Hematopoietic multipotent progenitor cell treated with erythropoietin and hydrocortisone succinate and interleukin-3 and kit ligand, for 17 days (in vitro differentiated cells): ENCODE measurements at regions not wholly inside any gene's neighbourhood (a gene's known extent, or its start where the extent isn't known, plus 50 kb on each side); places are given as distances from the start of the nearest gene placed in this dataset.

Source experiments
- DNase-seq: peaks from one replicate; pipeline ENCODE4 v3.0.0-alpha.2; 2015; ENCODE audit warnings: low spot score

GRCh38 chr5:61828856-61829255 lies 477.1 kb upstream of the KIF2A start:
- DNase-seq: no peak

- no peak for DNase-seq
Measured at GRCh38 chr5:61831736-61832135, 474.3 kb upstream of the KIF2A start.

GRCh38 chr5:61837788-61838187 lies 468.2 kb upstream of the KIF2A start:
- DNase-seq: no peak

DNA sequence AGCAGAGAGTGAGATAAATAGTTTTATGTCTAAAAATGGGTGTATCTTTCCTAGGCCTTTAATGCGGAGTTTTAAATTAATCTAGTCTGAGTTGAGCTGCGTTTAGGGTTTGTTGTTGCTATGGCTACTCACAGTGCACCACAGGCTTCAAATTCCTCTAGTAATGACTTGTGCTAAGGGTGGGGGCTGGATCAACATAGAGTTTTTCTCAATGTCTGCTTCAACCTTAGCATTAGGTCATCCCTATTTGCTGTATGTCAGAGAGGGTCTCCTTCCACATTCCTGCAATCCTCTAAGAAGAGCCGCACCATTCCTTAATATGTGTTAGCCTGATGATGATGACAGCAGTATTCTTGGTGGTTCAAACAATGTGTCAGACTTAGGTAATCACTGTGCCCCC lies 465.6 kb upstream of the KIF2A start:
- DNase-seq: no peak

DNA sequence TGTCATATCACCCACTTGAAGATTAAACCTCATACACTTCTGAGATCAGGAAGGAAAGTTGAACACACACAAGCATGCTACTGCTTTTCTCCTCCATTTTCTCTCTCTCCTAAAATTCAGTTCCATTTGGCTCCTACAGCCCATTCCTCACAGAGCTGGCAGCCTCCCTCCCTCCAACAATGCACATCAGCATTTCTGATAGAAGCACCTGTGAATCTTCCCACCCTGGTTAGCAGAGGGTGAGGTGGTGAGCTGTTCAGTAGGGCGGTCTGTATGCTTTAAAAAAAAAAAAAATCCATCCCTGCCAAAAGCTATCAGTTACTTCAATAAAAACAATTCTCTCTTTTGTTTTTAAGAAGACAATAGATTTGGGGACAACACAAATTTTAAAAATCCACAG lies 463.2 kb upstream of the KIF2A start:
- DNase-seq: no peak

DNA sequence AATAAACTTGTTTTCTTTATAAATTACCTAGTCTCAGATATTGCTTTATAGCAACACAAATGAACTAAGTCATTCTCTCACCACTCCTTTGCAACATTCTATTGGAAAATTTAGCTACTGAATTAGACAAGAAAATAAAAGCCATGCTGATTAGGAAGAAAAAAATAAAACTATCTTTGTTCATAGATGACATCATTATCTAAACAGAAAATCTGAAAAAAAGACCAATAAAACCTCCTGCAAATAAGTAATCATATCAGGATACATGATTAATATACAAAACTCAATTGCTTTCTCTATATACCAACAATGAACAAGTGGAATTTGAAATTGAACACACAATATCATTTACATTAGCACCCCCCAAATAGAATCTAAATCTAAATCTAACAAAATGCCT lies 455.3 kb upstream of the KIF2A start:
- no peak for DNase-seq

DNA sequence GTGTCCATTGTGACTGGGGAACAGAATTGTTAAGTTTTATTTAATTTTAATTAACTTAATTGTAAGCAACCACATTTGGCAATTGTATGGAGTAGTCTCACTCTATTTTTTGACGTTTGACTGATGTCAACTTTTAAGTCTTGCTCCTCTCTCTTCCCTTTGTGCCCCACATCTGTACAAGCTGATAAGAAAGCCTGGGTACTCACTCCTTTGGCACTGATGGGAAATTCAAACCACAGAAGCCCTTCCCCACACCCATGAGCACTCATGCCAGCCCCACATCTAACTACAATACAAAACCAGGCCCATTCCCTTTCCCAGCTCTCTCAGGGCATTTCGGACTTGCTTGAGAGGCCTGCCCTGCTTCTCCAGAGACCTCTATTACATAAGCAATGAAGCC lies 451.5 kb upstream of the KIF2A start:
- DNase-seq: no peak

GRCh38 chr5:61860978-61861377 lies 445.0 kb upstream of the KIF2A start:
- no peak for DNase-seq

- peak; percentile 5 for DNase-seq
Measured at GRCh38 chr5:61866930-61867329, 439.1 kb upstream of the KIF2A start.

- DNase-seq: no peak
Measured at GRCh38 chr5:61869333-61869732, 436.7 kb upstream of the KIF2A start.

GRCh38 chr5:61878471-61878870 lies 427.5 kb upstream of the KIF2A start:
- DNase-seq: no peak

- no peak for DNase-seq
Measured at GRCh38 chr5:61881821-61882487, 424.1 kb upstream of the KIF2A start.

GRCh38 chr5:61882901-61883500 lies 423.0 kb upstream of the KIF2A start:
- no peak for DNase-seq

DNA sequence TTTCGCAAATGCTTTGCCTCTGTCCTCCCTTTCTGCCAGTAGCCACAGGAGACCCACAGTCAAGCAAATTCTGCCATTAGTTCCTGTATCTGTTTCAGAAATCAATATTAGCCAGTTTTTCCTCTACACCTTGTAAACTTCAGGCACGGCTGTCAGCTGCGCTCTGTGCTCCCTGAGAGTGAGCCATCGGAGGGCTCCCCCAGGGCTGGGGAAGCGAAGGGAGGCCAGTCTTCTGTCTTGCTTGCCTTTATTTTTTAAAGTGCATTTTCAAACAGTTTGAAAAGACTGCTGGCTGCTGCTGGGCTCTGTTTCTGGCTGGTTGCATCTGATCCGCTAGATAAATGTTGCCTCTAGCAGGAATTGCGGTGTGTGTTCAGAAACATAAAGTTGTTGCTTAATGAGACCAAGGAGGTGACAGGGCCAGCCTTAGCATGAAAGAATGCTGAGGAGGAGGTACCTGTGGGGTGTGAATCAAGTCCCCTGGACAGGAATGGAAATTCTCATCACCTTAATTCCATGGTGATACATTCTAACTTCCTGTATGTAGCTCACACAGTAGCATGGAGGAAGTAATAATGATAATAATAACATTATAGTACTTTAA lies 421.7 kb upstream of the KIF2A start:
- no peak for DNase-seq

GRCh38 chr5:61886214-61886613 lies 419.8 kb upstream of the KIF2A start:
- no peak for DNase-seq

- no peak for DNase-seq
Measured at GRCh38 chr5:61887271-61887670, 418.7 kb upstream of the KIF2A start.

DNA sequence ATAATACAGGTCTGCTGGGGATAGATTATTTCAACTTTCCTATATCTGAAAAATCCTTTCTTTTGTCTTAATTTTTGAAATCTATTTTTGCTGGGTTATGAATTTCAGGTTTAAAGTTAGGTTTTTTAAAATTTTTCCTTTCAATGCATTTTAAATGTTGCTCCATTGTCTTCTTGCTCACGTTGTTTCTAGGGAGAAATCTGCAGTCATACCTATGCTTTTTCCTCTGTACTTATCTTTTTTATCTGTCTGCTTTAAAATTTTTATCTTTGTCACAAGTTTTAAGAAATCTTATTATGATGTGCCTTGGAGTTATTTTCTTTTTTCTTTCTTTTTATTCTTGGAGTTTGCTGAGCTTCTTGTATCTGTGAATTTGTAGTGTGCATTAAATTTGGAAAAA lies 412.0 kb upstream of the KIF2A start:
- no peak for DNase-seq

DNA sequence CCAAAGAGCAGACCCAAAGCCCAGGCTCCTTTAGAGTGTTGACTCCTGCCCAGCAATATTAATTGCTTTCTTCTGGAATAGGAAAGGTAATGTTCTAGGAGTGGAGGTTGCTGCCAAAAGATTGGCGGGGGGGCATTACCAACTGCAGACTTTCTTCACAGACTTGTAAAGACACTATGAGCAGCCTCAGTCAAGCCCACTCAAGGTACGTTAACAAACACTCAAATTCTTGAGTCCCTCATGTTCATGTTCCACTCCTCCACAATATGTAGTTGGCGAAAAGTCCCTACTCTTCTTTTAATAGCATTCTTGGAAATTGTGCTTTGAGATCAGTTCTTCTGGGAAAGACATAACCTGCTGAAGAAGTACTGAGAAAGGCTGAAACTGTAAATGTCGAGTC lies 409.2 kb upstream of the KIF2A start:
- DNase-seq: no peak

DNA sequence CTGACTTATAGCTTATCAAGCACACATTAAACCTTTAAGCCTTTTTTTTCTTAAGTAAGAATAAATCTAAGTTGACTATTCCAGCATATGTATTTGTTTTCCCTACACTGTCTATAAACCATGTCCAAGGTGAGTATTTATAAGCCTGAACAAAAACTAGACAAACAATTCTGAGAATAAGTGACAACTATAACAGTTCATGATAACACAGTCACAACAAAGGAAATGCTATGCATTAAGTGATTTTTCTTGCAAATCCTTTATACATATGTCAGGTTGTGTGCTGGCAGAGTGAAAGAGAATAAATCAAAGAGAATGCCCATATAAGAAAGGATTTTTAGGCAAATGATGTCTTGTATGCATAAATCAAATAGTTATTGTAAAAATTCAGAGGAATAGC lies 408.8 kb upstream of the KIF2A start:
- no peak for DNase-seq

DNA sequence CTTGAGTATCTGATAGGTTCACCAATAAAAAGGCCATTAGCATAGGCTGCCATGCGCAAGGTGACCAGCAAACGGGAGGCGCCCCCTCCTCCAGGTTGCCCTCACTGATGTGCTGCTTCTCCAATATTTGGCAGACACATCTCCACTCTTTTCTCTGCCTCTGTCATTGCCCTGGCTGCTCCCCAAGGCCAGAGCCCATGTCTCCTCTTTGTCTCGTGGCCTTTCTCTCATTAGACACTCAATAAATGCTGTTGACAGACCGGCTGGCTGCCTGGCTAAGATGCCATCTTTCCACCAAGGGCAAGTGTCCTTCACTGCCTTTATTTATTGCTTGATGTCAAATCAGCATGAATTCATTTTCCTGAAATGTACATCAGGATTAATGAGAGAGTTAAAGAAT lies 404.0 kb upstream of the KIF2A start:
- DNase-seq: no peak

DNA sequence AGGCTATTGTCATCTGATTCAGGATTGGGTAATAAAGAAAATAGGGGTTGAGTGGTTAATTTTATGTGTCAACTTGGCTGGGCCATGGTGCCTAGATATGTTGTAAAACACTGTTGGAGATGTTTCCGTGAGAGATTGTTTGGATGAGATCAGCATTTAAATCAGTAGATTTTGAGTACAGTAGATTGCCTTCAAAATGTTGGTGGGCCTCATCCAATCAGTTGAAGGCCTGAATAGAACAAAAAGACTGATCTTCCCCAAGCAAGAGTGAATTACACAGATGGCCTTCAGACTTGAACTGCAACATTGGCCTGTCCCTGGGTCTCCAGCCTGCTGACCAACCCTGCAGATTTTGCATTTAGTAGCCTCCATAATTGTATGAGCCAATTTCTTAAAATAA lies 401.3 kb upstream of the KIF2A start:
- DNase-seq: no peak

GRCh38 chr5:61905613-61906012 lies 400.4 kb upstream of the KIF2A start:
- DNase-seq: no peak

- no peak for DNase-seq
Measured at GRCh38 chr5:61906820-61907219, 399.2 kb upstream of the KIF2A start.

DNA sequence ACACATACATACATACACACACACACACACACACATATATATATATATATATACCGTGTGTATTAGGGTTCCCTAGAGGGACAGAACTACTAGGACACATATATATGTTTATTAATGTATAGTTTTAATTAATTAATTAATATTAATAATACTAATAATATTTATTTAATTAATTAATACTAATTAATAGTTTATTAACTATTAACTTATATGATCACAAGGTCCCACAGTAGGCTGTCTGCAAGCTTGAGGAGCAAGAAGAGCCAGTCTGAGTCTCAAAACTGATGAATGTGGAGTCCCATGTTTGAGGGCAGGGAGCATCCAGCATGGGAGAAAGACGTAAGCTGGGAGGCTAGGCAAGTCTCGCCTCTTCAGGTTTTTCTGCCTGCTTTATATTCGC lies 398.0 kb upstream of the KIF2A start:
- no peak for DNase-seq
